ENCODE measurements at regions not wholly inside any gene's neighbourhood (a gene's known extent, or its start where the extent isn't known, plus 50 kb on each side); places are given as distances from the start of the nearest gene placed in this dataset.

DNA sequence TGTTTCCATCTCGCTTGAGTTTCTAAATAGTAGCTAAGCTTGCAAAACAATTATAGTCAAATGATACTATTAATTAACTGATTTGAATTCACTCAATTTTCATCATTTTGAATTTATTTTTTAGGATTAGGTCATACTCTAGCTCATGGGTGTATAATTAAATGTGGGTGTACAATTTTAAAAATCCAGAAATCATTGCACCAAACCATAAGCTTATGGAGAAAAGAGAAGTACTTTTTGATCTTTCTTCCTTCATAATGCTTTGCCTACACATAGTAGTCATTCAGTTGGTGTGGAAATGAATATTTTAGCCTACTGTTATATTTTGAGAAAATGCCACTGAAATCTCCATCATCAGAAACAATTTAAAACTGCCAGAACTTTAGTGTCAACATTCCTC lies 175.1 kb downstream of the CD47 start:
- TF ChIP-seq POLR2AphosphoS5 (IDR thresholded peaks at IDR 0.05; ENCODE audit: insufficient read depth, low read depth, low read length): no peak
- no peak for TF ChIP-seq JUN (IDR thresholded peaks at IDR 0.05; ENCODE audit: borderline replicate concordance, insufficient read depth, insufficient read length, low read depth)
